DMS 273 (cell line): ENCODE measurements at regions not wholly inside any gene's neighbourhood (a gene's known extent, or its start where the extent isn't known, plus 50 kb on each side); places are given as distances from the start of the nearest gene placed in this dataset.

Experiments used
- DNase-seq: peaks from one replicate; lab custom pipeline; 2025; ENCODE audit not compliant: unreplicated experiment; lab: John Stamatoyannopoulos, UW

- DNase-seq = no peak
These were observed 387.9 kb upstream of the ANO3 start for GRCh38 chr11:25943777-25944661.

GRCh38 chr11:25949918-25950317 lies 382.0 kb upstream of the ANO3 start:
- DNase-seq = no peak

GRCh38 chr11:25953006-25953405 lies 378.9 kb upstream of the ANO3 start:
- no peak for DNase-seq

- DNase-seq = no peak
These were observed 373.9 kb upstream of the ANO3 start for GRCh38 chr11:25958045-25958444.

GRCh38 chr11:25961539-25961938 lies 370.4 kb upstream of the ANO3 start:
- DNase-seq = peak; percentile 1

- DNase-seq = peak; percentile 16
These were observed 361.0 kb upstream of the ANO3 start for GRCh38 chr11:25970726-25971508.

- DNase-seq = peak; percentile 28
These were observed 351.8 kb upstream of the ANO3 start for GRCh38 chr11:25980091-25980490.

GRCh38 chr11:25981998-25982397 lies 349.9 kb upstream of the ANO3 start:
- DNase-seq = peak; percentile 74

- no peak for DNase-seq
These were observed 348.6 kb upstream of the ANO3 start for GRCh38 chr11:25983280-25983679.

- DNase-seq = no peak
These were observed 343.8 kb upstream of the ANO3 start for GRCh38 chr11:25988178-25988577.

GRCh38 chr11:25990406-25990805 lies 341.5 kb upstream of the ANO3 start:
- DNase-seq = no peak

GRCh38 chr11:25991476-25991875 lies 340.5 kb upstream of the ANO3 start:
- DNase-seq = no peak

- peak; percentile 20 for DNase-seq
These were observed 339.6 kb upstream of the ANO3 start for GRCh38 chr11:25992294-25992693.

- no peak for DNase-seq
These were observed 338.9 kb upstream of the ANO3 start for GRCh38 chr11:25993016-25993415.

- no peak for DNase-seq
These were observed 320.5 kb upstream of the ANO3 start for GRCh38 chr11:26011474-26011873.

GRCh38 chr11:26014456-26015115 lies 317.3 kb upstream of the ANO3 start:
- no peak for DNase-seq

GRCh38 chr11:26017322-26017860 lies 314.5 kb upstream of the ANO3 start:
- DNase-seq = peak; percentile 71

- peak; percentile 4 for DNase-seq
These were observed 314.0 kb upstream of the ANO3 start for GRCh38 chr11:26017903-26018302.

- no peak for DNase-seq
These were observed 313.6 kb upstream of the ANO3 start for GRCh38 chr11:26018336-26018735.

- no peak for DNase-seq
These were observed 312.5 kb upstream of the ANO3 start for GRCh38 chr11:26019386-26019785.

- no peak for DNase-seq
These were observed 310.9 kb upstream of the ANO3 start for GRCh38 chr11:26021017-26021416.
